Calu3 (cell line): ENCODE measurements at regions not wholly inside any gene's neighbourhood (a gene's known extent, or its start where the extent isn't known, plus 50 kb on each side); places are given as distances from the start of the nearest gene placed in this dataset.

Experiments used
- BruUV-seq: library from RNA; stranded (reverse); fragments of 400-500 nt; replicated peaks from 2 replicates; lab custom pipeline; 2021; lab: Mats Ljungman, UMichigan
- CTCF ChIA-PET: fragments of 300-600 bp; sonication (Branson Sonifier 250); formaldehyde crosslinking; loops from one replicate; lab custom pipeline; 2022; ENCODE audit warnings: antibody characterized with exemption; lab: Charles Lee
- DNase-seq: peaks from one replicate; pipeline ENCODE4 v3.0.0; 2022
- H3K27ac Mint-ChIP-seq: one replicate; pipeline ENCODE4 v1.8.0; 2022; ENCODE audit warnings: mixed read lengths; ENCODE audit not compliant: unreplicated experiment
- H3K27me3 Mint-ChIP-seq: one replicate; pipeline ENCODE4 v1.8.0; 2022; ENCODE audit warnings: mixed read lengths; ENCODE audit not compliant: unreplicated experiment
- H3K36me3 Mint-ChIP-seq: one replicate; pipeline ENCODE4 v1.8.0; 2022; ENCODE audit warnings: mild to moderate bottlenecking, moderate library complexity, mixed read lengths; ENCODE audit not compliant: insufficient read depth, unreplicated experiment
- H3K4me1 Mint-ChIP-seq: one replicate; pipeline ENCODE4 v1.8.0; 2022; ENCODE audit warnings: mild to moderate bottlenecking, low read depth, mixed read lengths; ENCODE audit not compliant: unreplicated experiment
- H3K4me3 Mint-ChIP-seq: one replicate; pipeline ENCODE4 v1.8.0; 2022; ENCODE audit warnings: mild to moderate bottlenecking, low read depth, moderate library complexity, mixed read lengths; ENCODE audit not compliant: unreplicated experiment
- H3K9me3 Mint-ChIP-seq: one replicate; pipeline ENCODE4 v1.8.0; 2022; ENCODE audit warnings: low read depth, mixed read lengths; ENCODE audit not compliant: unreplicated experiment
- CTCF ChIP-seq: fragments of 200-600 bp; IDR thresholded peaks from one replicate; pipeline ENCODE4 v1.8.0; 2022; ENCODE audit warnings: antibody characterized with exemption; ENCODE audit not compliant: unreplicated experiment
- intact Hi-C: fragments of 100-400 bp; cut with micrococcal nuclease; formaldehyde crosslinking; loops from one replicate; pipeline ENCODE4 v1.10.0; 2022; ENCODE audit not compliant: unreplicated experiment

GRCh38 chr7:153808117-153808516, 244.1 kb upstream of the DPP6 start:
- H3K9me3 Mint-ChIP-seq, result peaks cover 9% of the 10 kb centered on the region
- no TSS peak for BruUV-seq
- CTCF ChIA-PET, result interaction anchor here (0.6 kb wide), 1 partner anchor 153 kb away, joined by 4 read pairs; no protein-coding TSS in a partner anchor
- H3K27ac Mint-ChIP-seq, result no peak overlapping the region
- no peaks in the 10 kb centered on the region for H3K4me1 Mint-ChIP-seq
- no peak overlapping the region for H3K4me3 Mint-ChIP-seq
- intact Hi-C loops, result no loop called here
- no peak for TF ChIP-seq CTCF
- H3K27me3 Mint-ChIP-seq, result no peaks in the 10 kb centered on the region
- H3K36me3 Mint-ChIP-seq, result no peaks in the 10 kb centered on the region
- no peak for DNase-seq

GRCh38 chr7:153829525-153829924, 222.7 kb upstream of the DPP6 start:
- Mint-ChIP-seq H3K9me3 (peaks cover 19% of the 10 kb centered on the region), H3K27me3 (no peaks in the 10 kb centered on the region), H3K36me3 (no peaks in the 10 kb centered on the region), H3K27ac (no peak overlapping the region), H3K4me1 (no peaks in the 10 kb centered on the region), H3K4me3 (no peak overlapping the region)
- intact Hi-C loops, result no loop called here
- CTCF ChIA-PET, result no interaction called here
- BruUV-seq, result no TSS peak
- DNase-seq, result no peak
- no peak for TF ChIP-seq CTCF

- no peak overlapping the region for H3K27ac Mint-ChIP-seq
- no peaks in the 10 kb centered on the region for H3K27me3 Mint-ChIP-seq
- intact Hi-C loops, result no loop called here
- no peak for DNase-seq
- no peak for TF ChIP-seq CTCF
- H3K36me3 Mint-ChIP-seq, result no peaks in the 10 kb centered on the region
- H3K4me3 Mint-ChIP-seq, result no peak overlapping the region
- peaks cover 10% of the 10 kb centered on the region for H3K9me3 Mint-ChIP-seq
- no TSS peak for BruUV-seq
- CTCF ChIA-PET, result no interaction called here
- H3K4me1 Mint-ChIP-seq, result no peaks in the 10 kb centered on the region
Measured at GRCh38 chr7:153832160-153832559, 220.0 kb upstream of the DPP6 start.

GRCh38 chr7:153835103-153835502, 217.1 kb upstream of the DPP6 start:
- Mint-ChIP-seq H3K4me3 (no peak overlapping the region), H3K4me1 (no peaks in the 10 kb centered on the region), H3K27me3 (no peaks in the 10 kb centered on the region), H3K36me3 (no peaks in the 10 kb centered on the region), H3K27ac (no peak overlapping the region), H3K9me3 (peaks cover 7% of the 10 kb centered on the region)
- CTCF ChIA-PET, result no interaction called here
- BruUV-seq, result no TSS peak
- DNase-seq, result no peak
- TF ChIP-seq CTCF, result no peak
- intact Hi-C loops, result no loop called here
